PC-3 (cell line): ENCODE measurements at regions not wholly inside any gene's neighbourhood (a gene's known extent, or its start where the extent isn't known, plus 50 kb on each side); places are given as distances from the start of the nearest gene placed in this dataset.

Source experiments
- ATAC-seq: fragments of 200-7000 bp; cut with Tn5 transposase; 2 replicates; pipeline ENCODE4 v1.9.1; 2020; ENCODE audit warnings: mild to moderate bottlenecking, moderate library complexity
- BruUV-seq: library from RNA; stranded (reverse); fragments of 400-500 nt; replicated peaks from 2 replicates; lab custom pipeline; 2021; lab: Mats Ljungman, UMichigan
- CTCF ChIA-PET: fragments of 300-600 bp; sonication (Branson Sonifier 250); formaldehyde crosslinking; loops from one replicate; lab custom pipeline; 2022; ENCODE audit warnings: antibody characterized with exemption; lab: Charles Lee
- POLR2A ChIA-PET: fragments of 300-600 bp; sonication (Branson Sonifier 250); formaldehyde crosslinking; loops from one replicate; lab custom pipeline; 2022; ENCODE audit warnings: antibody characterized with exemption; ENCODE audit not compliant: unreplicated experiment; lab: Charles Lee
- DNase-seq: peaks from one replicate; pipeline ENCODE4 v3.0.0-alpha.2; 2015
- H2AFZ ChIP-seq: fragments of 300-600 bp; sonication (generic); 2 replicates; pipeline ENCODE4 v1.6.0; 2016; ENCODE audit warnings: antibody characterized with exemption, low read length
- H3F3A ChIP-seq: fragments of 300-600 bp; sonication (generic); one replicate; pipeline ENCODE4 v1.6.0; 2017; ENCODE audit warnings: antibody characterized with exemption, low read length, control low read depth, mild to moderate bottlenecking; ENCODE audit not compliant: unreplicated experiment
- H3K27ac ChIP-seq: fragments of 300-600 bp; sonication (generic); 2 replicates; pipeline ENCODE4 v1.5.1; 2016; ENCODE audit warnings: mild to moderate bottlenecking, low read length
- H3K27me3 ChIP-seq: fragments of 300-600 bp; sonication (generic); 2 replicates; pipeline ENCODE4 v1.6.1; 2016; ENCODE audit warnings: low read length, mixed read lengths
- H3K36me3 ChIP-seq: fragments of 300-600 bp; sonication (generic); 2 replicates; pipeline ENCODE4 v1.6.1; 2016; ENCODE audit warnings: low read depth, mixed run types, low read length, mixed read lengths
- H3K4me1 ChIP-seq: fragments of 300-600 bp; sonication (generic); 2 replicates; pipeline ENCODE4 v1.5.1; 2016; ENCODE audit warnings: low read length; ENCODE audit not compliant: insufficient read depth
- H3K4me2 ChIP-seq: fragments of 300-600 bp; sonication (generic); 2 replicates; pipeline ENCODE4 v1.6.0; 2016; ENCODE audit warnings: low read length
- H3K4me3 ChIP-seq: fragments of 300-600 bp; sonication (generic); 2 replicates; pipeline ENCODE4 v1.5.1; 2016; ENCODE audit warnings: mild to moderate bottlenecking, low read length, mixed read lengths
- H3K79me2 ChIP-seq: fragments of 300-600 bp; sonication (generic); 2 replicates; pipeline ENCODE4 v1.6.1; 2017; ENCODE audit warnings: low read length, mixed read lengths
- H3K9ac ChIP-seq: fragments of 300-600 bp; sonication (generic); 2 replicates; pipeline ENCODE4 v1.6.0; 2016; ENCODE audit warnings: mild to moderate bottlenecking, low read length
- H3K9me2 ChIP-seq: fragments of 300-600 bp; sonication (generic); replicated peaks from 2 replicates; pipeline ENCODE4 v1.6.1; 2016; ENCODE audit warnings: mixed run types, low read length, mixed read lengths
- H3K9me3 ChIP-seq: fragments of 300-600 bp; sonication (generic); 2 replicates; pipeline ENCODE4 v1.6.1; 2016; ENCODE audit warnings: low read length, mixed read lengths
- H4K20me1 ChIP-seq: fragments of 300-600 bp; sonication (generic); 2 replicates; pipeline ENCODE4 v1.6.1; 2016; ENCODE audit warnings: low read length, mixed read lengths
- EZH2 ChIP-seq: fragments of 300-600 bp; sonication (generic); IDR thresholded peaks from one replicate; pipeline ENCODE4 v1.6.1; 2017; ENCODE audit warnings: antibody characterized with exemption, mild to moderate bottlenecking, low read length; ENCODE audit not compliant: unreplicated experiment
- EZH2phosphoT487 ChIP-seq: fragments of 300-600 bp; sonication (generic); IDR thresholded peaks from 2 replicates; pipeline ENCODE4 v1.6.1; 2018; ENCODE audit warnings: mild to moderate bottlenecking, antibody characterized with exemption, low read length, borderline replicate concordance
- intact Hi-C: fragments of 100-400 bp; cut with micrococcal nuclease; formaldehyde crosslinking; loops from 2 replicates; pipeline ENCODE4 v1.9.0; 2023
- TF ChIP-seq, protein P1 (sequence below): fragments of 300-600 bp; sonication (generic); conservative IDR thresholded peaks from 2 replicates; pipeline ENCODE4 v1.5.1; 2017; ENCODE audit warnings: antibody characterized with exemption, low read depth, mild to moderate bottlenecking, low read length

DNA sequence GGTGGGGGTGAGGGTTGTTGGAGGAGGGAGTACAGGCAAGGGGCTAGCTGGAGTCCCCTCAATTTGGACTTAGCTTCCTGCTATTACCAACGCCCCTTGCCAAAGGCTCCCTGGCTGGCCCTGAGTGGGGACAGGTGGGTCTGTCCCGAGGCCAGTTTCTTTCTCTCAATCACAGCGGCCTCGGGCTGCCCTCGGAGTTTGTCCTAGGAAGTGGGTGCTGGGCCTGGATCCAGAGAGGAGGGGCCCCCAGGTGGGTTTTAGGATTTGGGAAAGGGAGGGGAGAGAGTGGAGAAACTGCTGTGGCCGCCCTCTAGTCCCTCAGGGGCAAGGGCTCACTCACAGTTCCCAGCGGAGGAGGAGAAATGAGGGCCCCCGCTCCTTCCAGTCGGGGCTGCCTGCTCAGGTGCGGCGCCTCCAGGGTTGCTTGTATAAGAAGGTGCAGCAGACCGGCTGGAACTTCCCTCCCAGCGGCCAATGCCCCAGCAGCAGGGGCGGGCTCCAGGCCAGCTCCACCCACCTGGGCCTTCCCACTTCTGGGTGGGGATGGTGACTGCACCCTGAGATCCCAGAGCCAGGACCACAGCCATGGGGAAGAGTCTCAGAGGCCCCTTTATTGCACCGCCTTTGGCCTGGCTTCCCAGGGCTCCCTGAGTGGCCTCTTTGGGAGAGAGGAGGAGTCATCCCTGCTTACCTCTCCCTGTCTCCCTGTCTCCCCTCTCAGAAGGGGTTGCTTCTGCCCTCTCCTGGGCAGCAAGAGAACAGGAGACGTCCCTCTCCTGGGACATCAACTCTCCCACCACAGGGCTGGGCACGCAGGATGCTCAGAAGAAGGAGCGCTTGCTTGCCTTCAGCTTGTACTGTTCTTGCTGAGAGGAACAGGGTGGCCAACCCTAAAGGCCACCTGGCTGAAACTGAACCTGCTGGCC lies 112.0 kb upstream of the SMURF2 start:
- no peaks in the 10 kb centered on the region for H4K20me1 ChIP-seq
- TF ChIP-seq EZH2phosphoT487 (no peak), EZH2 (no peak)
- TF ChIP-seq, protein P1, sequence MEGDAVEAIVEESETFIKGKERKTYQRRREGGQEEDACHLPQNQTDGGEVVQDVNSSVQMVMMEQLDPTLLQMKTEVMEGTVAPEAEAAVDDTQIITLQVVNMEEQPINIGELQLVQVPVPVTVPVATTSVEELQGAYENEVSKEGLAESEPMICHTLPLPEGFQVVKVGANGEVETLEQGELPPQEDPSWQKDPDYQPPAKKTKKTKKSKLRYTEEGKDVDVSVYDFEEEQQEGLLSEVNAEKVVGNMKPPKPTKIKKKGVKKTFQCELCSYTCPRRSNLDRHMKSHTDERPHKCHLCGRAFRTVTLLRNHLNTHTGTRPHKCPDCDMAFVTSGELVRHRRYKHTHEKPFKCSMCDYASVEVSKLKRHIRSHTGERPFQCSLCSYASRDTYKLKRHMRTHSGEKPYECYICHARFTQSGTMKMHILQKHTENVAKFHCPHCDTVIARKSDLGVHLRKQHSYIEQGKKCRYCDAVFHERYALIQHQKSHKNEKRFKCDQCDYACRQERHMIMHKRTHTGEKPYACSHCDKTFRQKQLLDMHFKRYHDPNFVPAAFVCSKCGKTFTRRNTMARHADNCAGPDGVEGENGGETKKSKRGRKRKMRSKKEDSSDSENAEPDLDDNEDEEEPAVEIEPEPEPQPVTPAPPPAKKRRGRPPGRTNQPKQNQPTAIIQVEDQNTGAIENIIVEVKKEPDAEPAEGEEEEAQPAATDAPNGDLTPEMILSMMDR: peak; percentile 87
- POLR2A ChIA-PET: interaction anchor here (0.6 kb wide), 1 partner anchor 66 kb away, joined by 9 read pairs; no protein-coding TSS in a partner anchor
- peak overlapping the region; percentile 90 for H3K4me2 ChIP-seq
- H3K4me1 ChIP-seq: peaks cover 24% of the 10 kb centered on the region
- no peaks in the 10 kb centered on the region for H3K9me3 ChIP-seq
- H3K79me2 ChIP-seq: peaks cover 46% of the 10 kb centered on the region
- no peaks in the 10 kb centered on the region for H3F3A ChIP-seq
- peak overlapping the region; percentile 71 for H3K9ac ChIP-seq
- H3K9me2 ChIP-seq: no peaks in the 10 kb centered on the region
- TSS peak; percentile 26 for BruUV-seq
- intact Hi-C loops: no loop called here
- CTCF ChIA-PET: interaction anchor here (0.8 kb wide), 1 partner anchor 94 kb away, joined by 3 read pairs; no protein-coding TSS in a partner anchor
- peak overlapping the region; percentile 74 for H3K4me3 ChIP-seq
- H3K36me3 ChIP-seq: no peaks in the 10 kb centered on the region
- H2AFZ ChIP-seq: peak overlapping the region; percentile 44
- H3K27me3 ChIP-seq: no peaks in the 10 kb centered on the region
- ATAC-seq (peak; percentile 75), DNase-seq (peak; percentile 96)
- peak overlapping the region; percentile 31 for H3K27ac ChIP-seq

DNA sequence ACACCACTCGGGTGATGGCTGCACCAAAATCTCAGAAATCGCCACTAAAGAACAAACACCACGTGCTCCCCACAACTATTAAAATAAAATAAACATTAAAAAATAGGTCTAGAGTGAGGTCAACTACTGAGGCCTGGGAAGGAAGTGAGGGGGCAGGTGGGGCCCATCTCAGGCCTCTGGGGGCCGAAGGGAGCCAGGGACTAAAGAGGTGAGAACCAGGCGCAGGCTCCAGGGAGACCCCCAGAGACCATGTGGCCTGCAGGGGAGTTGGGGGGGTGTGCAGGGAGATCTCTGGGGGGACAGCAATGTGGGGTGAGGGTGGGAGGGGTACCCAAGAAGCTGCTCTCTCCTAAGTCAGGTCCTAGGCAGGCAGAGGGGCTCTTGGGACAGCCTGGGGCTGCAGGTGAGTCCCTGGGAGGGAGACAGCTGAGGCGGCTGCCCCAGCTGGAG lies 111.3 kb upstream of the SMURF2 start:
- Histone ChIP-seq H3K4me1 (peaks cover 24% of the 10 kb centered on the region), H3K27ac (peak overlapping the region; percentile 31), H3K79me2 (peaks cover 53% of the 10 kb centered on the region), H3K36me3 (no peaks in the 10 kb centered on the region), H3K4me3 (peak overlapping the region; percentile 74), H2AFZ (0 out of 2 replicates have a peak overlapping the region, but pooled peaks have one; percentile 44), H3K9me2 (no peaks in the 10 kb centered on the region), H3K9ac (peak overlapping the region; percentile 71), H3K27me3 (no peaks in the 10 kb centered on the region), H4K20me1 (no peaks in the 10 kb centered on the region), H3K4me2 (peak overlapping the region; percentile 90), H3F3A (no peaks in the 10 kb centered on the region), H3K9me3 (no peaks in the 10 kb centered on the region)
- intact Hi-C loops: no loop called here
- no TSS peak for BruUV-seq
- DNase-seq (no peak), ATAC-seq (no peak; the same call in 1 of the 2 replicates)
- POLR2A ChIA-PET: no interaction called here
- TF ChIP-seq, protein P1: no peak
- TF ChIP-seq EZH2: no peak
- CTCF ChIA-PET: no interaction called here
